ENCODE measurements at regions not wholly inside any gene's neighbourhood (a gene's known extent, or its start where the extent isn't known, plus 50 kb on each side); places are given as distances from the start of the nearest gene placed in this dataset.

DNA sequence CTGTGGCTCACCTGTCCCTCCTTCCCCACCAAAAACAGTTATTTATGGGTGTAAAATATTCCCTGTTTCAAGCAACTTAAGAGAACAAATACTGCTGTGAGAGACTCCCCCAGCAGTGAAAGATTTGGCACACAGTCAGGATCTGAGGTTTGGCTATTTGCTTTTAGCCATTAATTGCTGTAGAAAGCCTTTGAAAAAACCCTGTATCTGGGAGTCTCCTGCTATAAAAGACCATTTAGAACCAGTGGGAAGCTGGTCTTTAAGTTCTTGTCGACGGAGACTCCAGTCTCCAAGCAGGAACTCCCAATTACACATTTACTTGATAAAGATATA, 55.1 kb upstream of the PCSK6 start:
- DNase-seq: no peak
- H4K20me1 ChIP-seq (ENCODE audit: insufficient read depth, low read length): no peaks in the 10 kb centered on the region
- WGBS (ENCODE audit: insufficient coverage): no CpG with 5 or more reads among the region's 2 CpGs
- no peak overlapping the region for H3K4me3 Mint-ChIP-seq
- H3K27me3 ChIP-seq (ENCODE audit: control insufficient read depth in 2 of 2, insufficient read depth in 2 of 2, low read length in 2 of 2): peaks cover 0 to 4% of the 10 kb centered on the region in 2 donors
- no peaks in the 10 kb centered on the region for H3K36me3 ChIP-seq (replicated peaks in 1 of 2; ENCODE audit: control insufficient read depth in 1 of 2, insufficient read depth in 2 of 2, low read length in 2 of 2)
- no peaks in the 10 kb centered on the region for H3K4me1 ChIP-seq (ENCODE audit: control insufficient read depth in 1 of 2, insufficient read depth in 2 of 2, low read length in 2 of 2)
- intact Hi-C loops (cut with micrococcal nuclease): no loop called here
- no peak overlapping the region for H3K27ac ChIP-seq (ENCODE audit: low read depth in 1 of 2, low read length in 2 of 2)
- H3K4me2 ChIP-seq (replicated peaks; ENCODE audit: extremely low read depth, low read length, poor library complexity, severe bottlenecking): no peak overlapping the region
- no peaks in the 10 kb centered on the region for H3K9me3 ChIP-seq (replicated peaks in 1 of 2; ENCODE audit: control insufficient read depth in 1 of 2, insufficient read depth in 1 of 2, low read length in 2 of 2)
- TF ChIP-seq, protein P1, sequence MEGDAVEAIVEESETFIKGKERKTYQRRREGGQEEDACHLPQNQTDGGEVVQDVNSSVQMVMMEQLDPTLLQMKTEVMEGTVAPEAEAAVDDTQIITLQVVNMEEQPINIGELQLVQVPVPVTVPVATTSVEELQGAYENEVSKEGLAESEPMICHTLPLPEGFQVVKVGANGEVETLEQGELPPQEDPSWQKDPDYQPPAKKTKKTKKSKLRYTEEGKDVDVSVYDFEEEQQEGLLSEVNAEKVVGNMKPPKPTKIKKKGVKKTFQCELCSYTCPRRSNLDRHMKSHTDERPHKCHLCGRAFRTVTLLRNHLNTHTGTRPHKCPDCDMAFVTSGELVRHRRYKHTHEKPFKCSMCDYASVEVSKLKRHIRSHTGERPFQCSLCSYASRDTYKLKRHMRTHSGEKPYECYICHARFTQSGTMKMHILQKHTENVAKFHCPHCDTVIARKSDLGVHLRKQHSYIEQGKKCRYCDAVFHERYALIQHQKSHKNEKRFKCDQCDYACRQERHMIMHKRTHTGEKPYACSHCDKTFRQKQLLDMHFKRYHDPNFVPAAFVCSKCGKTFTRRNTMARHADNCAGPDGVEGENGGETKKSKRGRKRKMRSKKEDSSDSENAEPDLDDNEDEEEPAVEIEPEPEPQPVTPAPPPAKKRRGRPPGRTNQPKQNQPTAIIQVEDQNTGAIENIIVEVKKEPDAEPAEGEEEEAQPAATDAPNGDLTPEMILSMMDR (IDR thresholded peaks at IDR 0.05): no peak
- no peak overlapping the region for H3K4me3 ChIP-seq (replicated peaks in 1 of 3; ENCODE audit: low read depth in 2 of 3, low read length in 3 of 3)
- no peak overlapping the region for H3K27ac Mint-ChIP-seq
- H2AFZ ChIP-seq (ENCODE audit: insufficient read depth, low read depth, low read length, poor library complexity, severe bottlenecking): no peak overlapping the region
- H3K4me1 Mint-ChIP-seq: no peaks in the 10 kb centered on the region
- no peaks in the 10 kb centered on the region for H3K79me2 ChIP-seq (ENCODE audit: insufficient read depth, low read length)
- H3K36me3 Mint-ChIP-seq: no peaks in the 10 kb centered on the region
- no peak overlapping the region for H3K9ac ChIP-seq (ENCODE audit: insufficient read depth, low read length, poor library complexity, severe bottlenecking)
- peaks cover 0 to 9% (median 3%) of the 10 kb centered on the region in 7 donors for H3K9me3 Mint-ChIP-seq
- H3K27me3 Mint-ChIP-seq (ENCODE audit: low read depth in 3 of 3): peaks cover 2 to 24% (median 20%) of the 10 kb centered on the region in 3 donors

DNA sequence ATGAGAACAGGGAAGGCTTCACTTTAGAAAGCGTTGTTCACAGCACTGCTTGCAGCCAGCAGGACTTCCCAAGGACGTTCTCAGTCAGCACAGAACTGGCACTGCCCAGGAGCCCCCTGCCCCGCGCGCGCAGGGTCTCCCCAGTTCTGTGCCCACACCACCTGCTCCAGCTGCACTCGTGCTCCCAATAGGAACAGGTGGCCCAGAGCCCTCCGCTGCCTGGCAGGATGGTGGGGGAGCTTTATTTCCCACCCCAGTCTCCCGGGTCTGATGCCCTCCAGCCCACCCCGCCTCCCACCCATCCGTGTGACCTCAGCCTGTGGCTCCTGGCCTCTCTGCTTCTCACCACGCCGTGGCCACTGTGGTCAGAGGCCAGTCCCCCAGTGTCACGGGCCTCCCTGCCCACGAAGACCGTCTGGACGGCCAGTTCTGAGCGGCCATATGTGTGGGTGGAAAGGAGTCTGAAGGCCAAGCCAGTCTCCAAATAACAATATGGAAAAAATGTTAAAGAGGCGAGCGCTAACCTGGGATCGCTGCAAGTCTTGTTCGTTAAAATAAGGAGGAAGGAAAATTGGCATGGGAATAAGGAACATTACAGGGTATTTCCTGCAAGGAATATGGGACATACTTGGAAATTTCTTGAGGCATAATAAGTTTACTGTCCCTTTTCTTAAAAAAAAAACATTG, 54.6 kb upstream of the PCSK6 start:
- Histone ChIP-seq H3K36me3 (replicated peaks in 1 of 2; ENCODE audit: control insufficient read depth in 1 of 2, insufficient read depth in 2 of 2, low read length in 2 of 2) (no peaks in the 10 kb centered on the region), H2AFZ (ENCODE audit: insufficient read depth, low read depth, low read length, poor library complexity, severe bottlenecking) (no peak overlapping the region), H3K4me3 (replicated peaks in 1 of 3; ENCODE audit: low read depth in 2 of 3, low read length in 3 of 3) (no peak overlapping the region), H3K4me1 (ENCODE audit: control insufficient read depth in 1 of 2, insufficient read depth in 2 of 2, low read length in 2 of 2) (no peaks in the 10 kb centered on the region), H3K27ac (ENCODE audit: low read depth in 1 of 2, low read length in 2 of 2) (no peak overlapping the region), H3K9me3 (replicated peaks in 1 of 2; ENCODE audit: control insufficient read depth in 1 of 2, insufficient read depth in 1 of 2, low read length in 2 of 2) (no peaks in the 10 kb centered on the region), H3K4me2 (replicated peaks; ENCODE audit: extremely low read depth, low read length, poor library complexity, severe bottlenecking) (no peak overlapping the region), H4K20me1 (ENCODE audit: insufficient read depth, low read length) (no peaks in the 10 kb centered on the region), H3K79me2 (ENCODE audit: insufficient read depth, low read length) (no peaks in the 10 kb centered on the region), H3K27me3 (ENCODE audit: control insufficient read depth in 2 of 2, insufficient read depth in 2 of 2, low read length in 2 of 2) (peaks cover 0 to 4% of the 10 kb centered on the region in 2 donors), H3K9ac (ENCODE audit: insufficient read depth, low read length, poor library complexity, severe bottlenecking) (no peak overlapping the region)
- Mint-ChIP-seq H3K9me3 (peaks cover 0 to 9% (median 3%) of the 10 kb centered on the region in 7 donors), H3K36me3 (no peaks in the 10 kb centered on the region), H3K27ac (no peak overlapping the region), H3K4me1 (no peaks in the 10 kb centered on the region), H3K27me3 (ENCODE audit: low read depth in 3 of 3) (peaks cover 2 to 20% (median 19%) of the 10 kb centered on the region in 3 donors), H3K4me3 (no peak overlapping the region)
- 85% methylated on average over 13 of the region's 22 CpGs for WGBS (ENCODE audit: insufficient coverage)
- intact Hi-C loops (cut with micrococcal nuclease): no loop called here
- TF ChIP-seq, protein P1 (IDR thresholded peaks at IDR 0.05): no peak
- DNase-seq: no peak
